ENCODE measurements at regions not wholly inside any gene's neighbourhood (a gene's known extent, or its start where the extent isn't known, plus 50 kb on each side); places are given as distances from the start of the nearest gene placed in this dataset.

DNA sequence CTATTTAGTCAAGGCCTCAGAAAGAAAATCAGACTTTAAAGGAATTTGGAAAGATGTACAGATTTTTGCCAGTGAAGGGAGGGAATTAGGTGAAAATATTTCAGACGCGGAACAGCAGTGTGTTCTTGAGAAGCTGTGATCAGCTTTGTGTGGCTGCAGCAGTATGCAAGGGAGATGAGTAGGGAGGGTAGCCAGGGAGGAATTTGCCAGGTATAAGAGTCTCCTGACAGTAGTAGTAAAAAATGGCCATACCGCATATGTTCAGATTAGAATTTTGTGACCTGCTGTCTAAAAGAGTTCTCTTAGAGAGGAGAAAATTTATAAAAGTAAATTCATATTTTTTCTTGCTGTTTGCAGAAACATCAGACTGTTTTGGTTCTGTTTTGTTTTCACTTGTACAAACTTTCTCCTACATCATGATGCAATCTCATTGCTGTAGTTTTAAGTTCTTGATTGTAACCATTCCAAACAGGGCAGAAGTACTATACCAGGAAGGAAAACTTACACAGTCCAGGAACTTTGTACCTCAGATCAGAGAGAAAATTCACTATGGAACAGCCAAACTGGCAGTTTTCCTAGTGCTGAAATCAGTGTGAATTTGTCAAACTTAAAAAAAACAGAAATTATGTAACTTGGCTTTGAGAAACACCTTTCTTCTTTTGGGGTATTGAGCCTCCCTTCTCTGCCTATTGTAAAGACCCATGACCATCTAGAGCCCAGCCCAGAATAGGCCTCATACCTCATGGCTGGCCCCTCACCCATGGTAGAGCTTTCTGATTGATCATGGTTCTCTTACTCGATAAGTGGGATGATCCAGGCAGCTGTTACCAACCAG is 78.4 kb upstream of the NR3C1 start (continued):
- TF ChIP-seq, protein P1, sequence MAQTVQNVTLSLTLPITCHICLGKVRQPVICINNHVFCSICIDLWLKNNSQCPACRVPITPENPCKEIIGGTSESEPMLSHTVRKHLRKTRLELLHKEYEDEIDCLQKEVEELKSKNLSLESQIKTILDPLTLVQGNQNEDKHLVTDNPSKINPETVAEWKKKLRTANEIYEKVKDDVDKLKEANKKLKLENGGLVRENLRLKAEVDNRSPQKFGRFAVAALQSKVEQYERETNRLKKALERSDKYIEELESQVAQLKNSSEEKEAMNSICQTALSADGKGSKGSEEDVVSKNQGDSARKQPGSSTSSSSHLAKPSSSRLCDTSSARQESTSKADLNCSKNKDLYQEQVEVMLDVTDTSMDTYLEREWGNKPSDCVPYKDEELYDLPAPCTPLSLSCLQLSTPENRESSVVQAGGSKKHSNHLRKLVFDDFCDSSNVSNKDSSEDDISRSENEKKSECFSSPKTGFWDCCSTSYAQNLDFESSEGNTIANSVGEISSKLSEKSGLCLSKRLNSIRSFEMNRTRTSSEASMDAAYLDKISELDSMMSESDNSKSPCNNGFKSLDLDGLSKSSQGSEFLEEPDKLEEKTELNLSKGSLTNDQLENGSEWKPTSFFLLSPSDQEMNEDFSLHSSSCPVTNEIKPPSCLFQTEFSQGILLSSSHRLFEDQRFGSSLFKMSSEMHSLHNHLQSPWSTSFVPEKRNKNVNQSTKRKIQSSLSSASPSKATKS (CRISPR knock-in tag; IDR thresholded peaks at IDR 0.05) = no peak
- TF ChIP-seq, protein P2, sequence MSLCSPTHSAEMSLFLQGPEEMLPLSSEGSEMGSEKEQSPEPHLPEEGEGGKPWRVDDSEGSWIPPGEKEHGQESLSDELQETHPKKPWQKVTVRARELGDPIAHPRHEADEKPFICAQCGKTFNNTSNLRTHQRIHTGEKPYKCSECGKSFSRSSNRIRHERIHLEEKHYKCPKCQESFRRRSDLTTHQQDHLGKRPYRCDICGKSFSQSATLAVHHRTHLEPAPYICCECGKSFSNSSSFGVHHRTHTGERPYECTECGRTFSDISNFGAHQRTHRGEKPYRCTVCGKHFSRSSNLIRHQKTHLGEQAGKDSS (CRISPR knock-in tag; IDR thresholded peaks at IDR 0.05; ENCODE audit: borderline replicate concordance, low read depth) = no peak
- TF ChIP-seq MED8 (CRISPR knock-in tag; IDR thresholded peaks at IDR 0.05; ENCODE audit: insufficient replicate concordance) (no peak), TMF1 (CRISPR knock-in tag; IDR thresholded peaks at IDR 0.05; ENCODE audit: low read depth) (no peak), MED13 (CRISPR knock-in tag; IDR thresholded peaks at IDR 0.05) (no peak), MBD4 (IDR thresholded peaks at IDR 0.05; ENCODE audit: borderline replicate concordance, low read length) (no peak; the same call in 1 of the 2 replicates), CCAR2 (optimal IDR thresholded peaks at IDR 0.05; ENCODE audit: low read depth, low read length) (no peak), ZNF605 (CRISPR knock-in tag; IDR thresholded peaks at IDR 0.05) (no peak)
- TF ChIP-seq, protein P3, sequence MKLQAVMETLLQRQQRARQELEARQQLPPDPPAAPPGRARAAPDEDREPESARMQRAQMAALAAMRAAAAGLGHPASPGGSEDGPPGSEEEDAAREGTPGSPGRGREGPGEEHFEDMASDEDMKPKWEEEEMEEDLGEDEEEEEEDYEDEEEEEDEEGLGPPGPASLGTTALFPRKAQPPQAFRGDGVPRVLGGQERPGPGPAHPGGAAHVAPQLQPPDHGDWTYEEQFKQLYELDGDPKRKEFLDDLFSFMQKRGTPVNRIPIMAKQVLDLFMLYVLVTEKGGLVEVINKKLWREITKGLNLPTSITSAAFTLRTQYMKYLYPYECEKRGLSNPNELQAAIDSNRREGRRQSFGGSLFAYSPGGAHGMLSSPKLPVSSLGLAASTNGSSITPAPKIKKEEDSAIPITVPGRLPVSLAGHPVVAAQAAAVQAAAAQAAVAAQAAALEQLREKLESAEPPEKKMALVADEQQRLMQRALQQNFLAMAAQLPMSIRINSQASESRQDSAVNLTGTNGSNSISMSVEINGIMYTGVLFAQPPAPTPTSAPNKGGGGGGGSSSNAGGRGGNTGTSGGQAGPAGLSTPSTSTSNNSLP (IDR thresholded peaks at IDR 0.05; ENCODE audit: low read depth, low read length) = peak; percentile 66
- TF ChIP-seq, protein P4, sequence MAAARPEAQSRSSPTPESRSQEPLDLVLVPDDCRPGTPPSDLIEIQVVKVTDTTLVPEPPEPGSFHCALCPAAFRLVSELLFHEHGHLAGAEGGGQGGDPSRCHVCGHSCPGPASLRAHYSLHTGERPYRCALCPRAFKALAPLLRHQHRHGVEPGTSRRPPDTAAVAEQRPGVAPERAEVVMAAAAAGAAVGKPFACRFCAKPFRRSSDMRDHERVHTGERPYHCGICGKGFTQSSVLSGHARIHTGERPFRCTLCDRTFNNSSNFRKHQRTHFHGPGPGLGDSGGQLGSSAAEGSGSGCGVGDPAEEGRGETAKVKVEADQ (CRISPR knock-in tag; IDR thresholded peaks at IDR 0.05; ENCODE audit: borderline replicate concordance) = no peak
- TF ChIP-seq, protein P5, sequence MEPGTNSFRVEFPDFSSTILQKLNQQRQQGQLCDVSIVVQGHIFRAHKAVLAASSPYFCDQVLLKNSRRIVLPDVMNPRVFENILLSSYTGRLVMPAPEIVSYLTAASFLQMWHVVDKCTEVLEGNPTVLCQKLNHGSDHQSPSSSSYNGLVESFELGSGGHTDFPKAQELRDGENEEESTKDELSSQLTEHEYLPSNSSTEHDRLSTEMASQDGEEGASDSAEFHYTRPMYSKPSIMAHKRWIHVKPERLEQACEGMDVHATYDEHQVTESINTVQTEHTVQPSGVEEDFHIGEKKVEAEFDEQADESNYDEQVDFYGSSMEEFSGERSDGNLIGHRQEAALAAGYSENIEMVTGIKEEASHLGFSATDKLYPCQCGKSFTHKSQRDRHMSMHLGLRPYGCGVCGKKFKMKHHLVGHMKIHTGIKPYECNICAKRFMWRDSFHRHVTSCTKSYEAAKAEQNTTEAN (CRISPR knock-in tag; conservative IDR thresholded peaks at IDR 0.05) = peak; percentile 85
- TF ChIP-seq, protein P6, sequence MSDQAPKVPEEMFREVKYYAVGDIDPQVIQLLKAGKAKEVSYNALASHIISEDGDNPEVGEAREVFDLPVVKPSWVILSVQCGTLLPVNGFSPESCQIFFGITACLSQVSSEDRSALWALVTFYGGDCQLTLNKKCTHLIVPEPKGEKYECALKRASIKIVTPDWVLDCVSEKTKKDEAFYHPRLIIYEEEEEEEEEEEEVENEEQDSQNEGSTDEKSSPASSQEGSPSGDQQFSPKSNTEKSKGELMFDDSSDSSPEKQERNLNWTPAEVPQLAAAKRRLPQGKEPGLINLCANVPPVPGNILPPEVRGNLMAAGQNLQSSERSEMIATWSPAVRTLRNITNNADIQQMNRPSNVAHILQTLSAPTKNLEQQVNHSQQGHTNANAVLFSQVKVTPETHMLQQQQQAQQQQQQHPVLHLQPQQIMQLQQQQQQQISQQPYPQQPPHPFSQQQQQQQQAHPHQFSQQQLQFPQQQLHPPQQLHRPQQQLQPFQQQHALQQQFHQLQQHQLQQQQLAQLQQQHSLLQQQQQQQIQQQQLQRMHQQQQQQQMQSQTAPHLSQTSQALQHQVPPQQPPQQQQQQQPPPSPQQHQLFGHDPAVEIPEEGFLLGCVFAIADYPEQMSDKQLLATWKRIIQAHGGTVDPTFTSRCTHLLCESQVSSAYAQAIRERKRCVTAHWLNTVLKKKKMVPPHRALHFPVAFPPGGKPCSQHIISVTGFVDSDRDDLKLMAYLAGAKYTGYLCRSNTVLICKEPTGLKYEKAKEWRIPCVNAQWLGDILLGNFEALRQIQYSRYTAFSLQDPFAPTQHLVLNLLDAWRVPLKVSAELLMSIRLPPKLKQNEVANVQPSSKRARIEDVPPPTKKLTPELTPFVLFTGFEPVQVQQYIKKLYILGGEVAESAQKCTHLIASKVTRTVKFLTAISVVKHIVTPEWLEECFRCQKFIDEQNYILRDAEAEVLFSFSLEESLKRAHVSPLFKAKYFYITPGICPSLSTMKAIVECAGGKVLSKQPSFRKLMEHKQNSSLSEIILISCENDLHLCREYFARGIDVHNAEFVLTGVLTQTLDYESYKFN (CRISPR knock-in tag; conservative IDR thresholded peaks at IDR 0.05) = peak; percentile 86
- TF ChIP-seq, protein P7, sequence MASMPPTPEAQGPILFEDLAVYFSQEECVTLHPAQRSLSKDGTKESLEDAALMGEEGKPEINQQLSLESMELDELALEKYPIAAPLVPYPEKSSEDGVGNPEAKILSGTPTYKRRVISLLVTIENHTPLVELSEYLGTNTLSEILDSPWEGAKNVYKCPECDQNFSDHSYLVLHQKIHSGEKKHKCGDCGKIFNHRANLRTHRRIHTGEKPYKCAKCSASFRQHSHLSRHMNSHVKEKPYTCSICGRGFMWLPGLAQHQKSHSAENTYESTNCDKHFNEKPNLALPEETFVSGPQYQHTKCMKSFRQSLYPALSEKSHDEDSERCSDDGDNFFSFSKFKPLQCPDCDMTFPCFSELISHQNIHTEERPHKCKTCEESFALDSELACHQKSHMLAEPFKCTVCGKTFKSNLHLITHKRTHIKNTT (CRISPR knock-in tag; IDR thresholded peaks at IDR 0.05) = no peak
- TF ChIP-seq, protein P8, sequence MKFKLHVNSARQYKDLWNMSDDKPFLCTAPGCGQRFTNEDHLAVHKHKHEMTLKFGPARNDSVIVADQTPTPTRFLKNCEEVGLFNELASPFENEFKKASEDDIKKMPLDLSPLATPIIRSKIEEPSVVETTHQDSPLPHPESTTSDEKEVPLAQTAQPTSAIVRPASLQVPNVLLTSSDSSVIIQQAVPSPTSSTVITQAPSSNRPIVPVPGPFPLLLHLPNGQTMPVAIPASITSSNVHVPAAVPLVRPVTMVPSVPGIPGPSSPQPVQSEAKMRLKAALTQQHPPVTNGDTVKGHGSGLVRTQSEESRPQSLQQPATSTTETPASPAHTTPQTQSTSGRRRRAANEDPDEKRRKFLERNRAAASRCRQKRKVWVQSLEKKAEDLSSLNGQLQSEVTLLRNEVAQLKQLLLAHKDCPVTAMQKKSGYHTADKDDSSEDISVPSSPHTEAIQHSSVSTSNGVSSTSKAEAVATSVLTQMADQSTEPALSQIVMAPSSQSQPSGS (CRISPR knock-in tag; IDR thresholded peaks at IDR 0.05) = peak; percentile 64

Data from HepG2 (cell line).